SU-DHL-6 (cell line): ENCODE measurements at regions not wholly inside any gene's neighbourhood (a gene's known extent, or its start where the extent isn't known, plus 50 kb on each side); places are given as distances from the start of the nearest gene placed in this dataset.

Experiments used
- H2AFZ ChIP-seq: fragments of 200-600 bp; sonication (generic); 2 replicates; pipeline ENCODE4 v1.6.1; 2014; ENCODE audit warnings: low read depth, mild to moderate bottlenecking, moderate library complexity, mixed read lengths, antibody characterized with exemption, low read length; ENCODE audit not compliant: severe bottlenecking
- H3F3A ChIP-seq: fragments of 200-600 bp; shearing (Covaris generic); 2 replicates; pipeline ENCODE4 v1.6.0; 2016; ENCODE audit warnings: antibody characterized with exemption, mild to moderate bottlenecking; ENCODE audit not compliant: insufficient read depth
- H3K27ac ChIP-seq: fragments of 200-600 bp; sonication (generic); 2 replicates; pipeline ENCODE4 v1.5.1; 2016; ENCODE audit warnings: low read depth, mild to moderate bottlenecking, low read length, moderate library complexity, mixed read lengths
- H3K27me3 ChIP-seq: fragments of 200-600 bp; sonication (generic), shearing (Covaris generic); 2 replicates; pipeline ENCODE4 v1.6.0; 2014; ENCODE audit warnings: mild to moderate bottlenecking, low read length
- H3K36me3 ChIP-seq: fragments of 200-600 bp; sonication (generic); 2 replicates; pipeline ENCODE4 v1.6.1; 2014; ENCODE audit warnings: mild to moderate bottlenecking, low read length, mixed read lengths
- H3K4me2 ChIP-seq: fragments of 300-600, 200-600 bp; shearing (Covaris generic), sonication (generic); 2 replicates; pipeline ENCODE4 v1.6.0; 2014; ENCODE audit warnings: low read length, low read depth, mild to moderate bottlenecking; ENCODE audit not compliant: poor library complexity, severe bottlenecking
- H3K4me3 ChIP-seq: fragments of 200-600 bp; sonication (generic); 2 replicates; pipeline ENCODE4 v1.5.1; 2014; ENCODE audit warnings: antibody characterized with exemption, low read length, mild to moderate bottlenecking, mixed read lengths; ENCODE audit not compliant: insufficient read depth, poor library complexity, severe bottlenecking
- H3K79me2 ChIP-seq: fragments of 200-600 bp; sonication (generic); 2 replicates; pipeline ENCODE4 v1.6.1; 2014; ENCODE audit warnings: mild to moderate bottlenecking, low read length, moderate library complexity; ENCODE audit not compliant: insufficient read depth
- H3K9ac ChIP-seq: fragments of 200-600 bp; sonication (generic); 2 replicates; pipeline ENCODE4 v1.7.0; 2014; ENCODE audit warnings: mild to moderate bottlenecking, low read length
- H3K9me2 ChIP-seq: fragments of 200-600 bp; sonication (generic); replicated peaks from 2 replicates; pipeline ENCODE4 v1.6.1; 2014; ENCODE audit warnings: low read length; ENCODE audit not compliant: insufficient read depth
- H3K9me3 ChIP-seq: fragments of 200-600 bp; sonication (generic); 2 replicates; pipeline ENCODE4 v1.6.1; 2014; ENCODE audit warnings: low read length, mixed read lengths; ENCODE audit not compliant: insufficient read depth
- H4K20me1 ChIP-seq: fragments of 200-600 bp; sonication (generic); 2 replicates; pipeline ENCODE4 v1.6.1; 2014; ENCODE audit warnings: low read depth, mild to moderate bottlenecking, antibody characterized with exemption, low read length, moderate library complexity, mixed read lengths
- CTCF ChIP-seq: fragments of 200-600 bp; sonication (generic); IDR thresholded peaks from one replicate; pipeline ENCODE4 v1.5.1; 2017; ENCODE audit warnings: antibody characterized with exemption, mild to moderate bottlenecking, low read length, moderate library complexity; ENCODE audit not compliant: insufficient read depth, poor library complexity, severe bottlenecking
- EZH2phosphoT487 ChIP-seq: fragments of 200-600 bp; sonication (generic), shearing (Covaris generic); conservative IDR thresholded peaks from 2 replicates; pipeline ENCODE4 v1.6.1; 2018; ENCODE audit warnings: mild to moderate bottlenecking, antibody characterized with exemption, low read length, moderate library complexity, mixed read lengths

GRCh38 chr13:33351319-33351718 lies 65.8 kb upstream of the STARD13 start:
- no peak overlapping the region for H3K27ac ChIP-seq
- H2AFZ ChIP-seq, result no peak overlapping the region
- no peaks in the 10 kb centered on the region for H3K79me2 ChIP-seq
- no peak overlapping the region for H3K9ac ChIP-seq
- no peaks in the 10 kb centered on the region for H3K36me3 ChIP-seq
- H3F3A ChIP-seq, result no peaks in the 10 kb centered on the region
- H3K27me3 ChIP-seq, result no peaks in the 10 kb centered on the region
- H4K20me1 ChIP-seq, result no peaks in the 10 kb centered on the region
- no peaks in the 10 kb centered on the region for H3K9me3 ChIP-seq
- TF ChIP-seq EZH2phosphoT487 (no peak), CTCF (no peak)
- H3K9me2 ChIP-seq, result no peaks in the 10 kb centered on the region
- H3K4me2 ChIP-seq, result no peak overlapping the region
- no peak overlapping the region for H3K4me3 ChIP-seq

GRCh38 chr13:33352041-33352440 lies 66.5 kb upstream of the STARD13 start:
- H3K27ac ChIP-seq, result no peak overlapping the region
- no peaks in the 10 kb centered on the region for H3K9me3 ChIP-seq
- no peaks in the 10 kb centered on the region for H3K79me2 ChIP-seq
- no peaks in the 10 kb centered on the region for H3K9me2 ChIP-seq
- no peak overlapping the region for H3K9ac ChIP-seq
- H4K20me1 ChIP-seq, result no peaks in the 10 kb centered on the region
- no peak overlapping the region for H2AFZ ChIP-seq
- H3K4me3 ChIP-seq, result no peak overlapping the region
- TF ChIP-seq CTCF (no peak), EZH2phosphoT487 (no peak)
- no peaks in the 10 kb centered on the region for H3K36me3 ChIP-seq
- H3F3A ChIP-seq, result no peaks in the 10 kb centered on the region
- no peaks in the 10 kb centered on the region for H3K27me3 ChIP-seq
- H3K4me2 ChIP-seq, result no peak overlapping the region

- Histone ChIP-seq H3K9me2 (no peaks in the 10 kb centered on the region), H3K27ac (no peak overlapping the region), H3K36me3 (no peaks in the 10 kb centered on the region), H3K9me3 (no peaks in the 10 kb centered on the region), H3K27me3 (no peaks in the 10 kb centered on the region), H4K20me1 (no peaks in the 10 kb centered on the region), H2AFZ (no peak overlapping the region), H3K4me2 (no peak overlapping the region), H3K79me2 (no peaks in the 10 kb centered on the region), H3K4me3 (no peak overlapping the region), H3F3A (no peaks in the 10 kb centered on the region), H3K9ac (no peak overlapping the region)
- no peak for TF ChIP-seq CTCF
- no peak for TF ChIP-seq EZH2phosphoT487
Measured at GRCh38 chr13:33352526-33352925, 67.0 kb upstream of the STARD13 start.
